Fibroblast of lung (primary cell): ENCODE measurements at regions not wholly inside any gene's neighbourhood (a gene's known extent, or its start where the extent isn't known, plus 50 kb on each side); places are given as distances from the start of the nearest gene placed in this dataset.

Experiments
- EZH2 ChIP-seq: IDR thresholded peaks from 2 replicates; pipeline ENCODE4 v1.5.1; 2012; ENCODE audit warnings: low read length, control low read depth, mild to moderate bottlenecking; ENCODE audit errors: missing control alignments
- TF ChIP-seq, protein P1 (sequence below), 2 donors: IDR thresholded peaks in 1 of 2; conservative IDR thresholded peaks in 1 of 2; 1 replicate in 1 of 2; 2 replicates in 1 of 2; pipeline ENCODE4 v1.5.1; 2011 to 2012; ENCODE audit warnings: low read length in 2 of 2, control low read depth in 1 of 2, inconsistent platforms in 1 of 2, low read depth in 1 of 2, mild to moderate bottlenecking in 1 of 2

GRCh38 chr4:12651876-12652275, 832.3 kb downstream of the RAB28 start:
- TF ChIP-seq, protein P1, sequence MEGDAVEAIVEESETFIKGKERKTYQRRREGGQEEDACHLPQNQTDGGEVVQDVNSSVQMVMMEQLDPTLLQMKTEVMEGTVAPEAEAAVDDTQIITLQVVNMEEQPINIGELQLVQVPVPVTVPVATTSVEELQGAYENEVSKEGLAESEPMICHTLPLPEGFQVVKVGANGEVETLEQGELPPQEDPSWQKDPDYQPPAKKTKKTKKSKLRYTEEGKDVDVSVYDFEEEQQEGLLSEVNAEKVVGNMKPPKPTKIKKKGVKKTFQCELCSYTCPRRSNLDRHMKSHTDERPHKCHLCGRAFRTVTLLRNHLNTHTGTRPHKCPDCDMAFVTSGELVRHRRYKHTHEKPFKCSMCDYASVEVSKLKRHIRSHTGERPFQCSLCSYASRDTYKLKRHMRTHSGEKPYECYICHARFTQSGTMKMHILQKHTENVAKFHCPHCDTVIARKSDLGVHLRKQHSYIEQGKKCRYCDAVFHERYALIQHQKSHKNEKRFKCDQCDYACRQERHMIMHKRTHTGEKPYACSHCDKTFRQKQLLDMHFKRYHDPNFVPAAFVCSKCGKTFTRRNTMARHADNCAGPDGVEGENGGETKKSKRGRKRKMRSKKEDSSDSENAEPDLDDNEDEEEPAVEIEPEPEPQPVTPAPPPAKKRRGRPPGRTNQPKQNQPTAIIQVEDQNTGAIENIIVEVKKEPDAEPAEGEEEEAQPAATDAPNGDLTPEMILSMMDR (conservative IDR thresholded peaks at IDR 0.05 in 1 of 2, IDR thresholded peaks at IDR 0.05 in 1 of 2; ENCODE audit: low read depth in 1 of 2, low read length in 2 of 2), result no peak
- no peak for TF ChIP-seq EZH2
